ENCODE measurements at regions not wholly inside any gene's neighbourhood (a gene's known extent, or its start where the extent isn't known, plus 50 kb on each side); places are given as distances from the start of the nearest gene placed in this dataset.

GRCh38 chr20:57894522-57894921 lies 184.7 kb upstream of the PMEPA1 start:
- no peaks in the 10 kb centered on the region for H3K4me1 ChIP-seq (ENCODE audit: control insufficient read depth, insufficient read depth, low read length)
- ATAC-seq = no peak
- H3K9ac ChIP-seq (ENCODE audit: control insufficient read depth, insufficient read depth, low read length) = no peak overlapping the region
- H3K4me2 ChIP-seq (ENCODE audit: control insufficient read depth, insufficient read depth) = no peak overlapping the region
- no peaks in the 10 kb centered on the region for H3K79me2 ChIP-seq (ENCODE audit: control insufficient read depth, insufficient read depth, low read length)
- peaks cover 3 to 4% of the 10 kb centered on the region in 2 experiments; a peak in 2 of 4 replicates for H3K27me3 ChIP-seq (replicated peaks in 1 of 2; ENCODE audit: control insufficient read depth in 2 of 2, insufficient read depth in 2 of 2, low read length in 1 of 2)
- DNase-seq (ENCODE audit: low read depth, low spot score) = no peak
- H2AFZ ChIP-seq (ENCODE audit: control insufficient read depth, low read depth, low read length) = no peak overlapping the region
- H3K9me3 ChIP-seq (replicated peaks; ENCODE audit: control insufficient read depth, insufficient read depth, low read length) = no peaks in the 10 kb centered on the region
- ChIA-PET RAD21 (ENCODE audit: unreplicated experiment) (no interaction called here), SMC1A (ENCODE audit: uncharacterized antibody, unreplicated experiment) (no interaction called here), CTCF (no interaction called here), POLR2A (no interaction called here)
- TF ChIP-seq RCOR1 (conservative IDR thresholded peaks at IDR 0.05; ENCODE audit: low read depth, low read length) (no peak), STAT1 (conservative IDR thresholded peaks at IDR 0.05) (no peak), GATAD2B (conservative IDR thresholded peaks at IDR 0.05; ENCODE audit: low read depth) (no peak), RUNX3 (IDR thresholded peaks at IDR 0.05; ENCODE audit: low read length) (no peak), ZBTB4 (CRISPR knock-in tag; IDR thresholded peaks at IDR 0.05) (no peak), ETV6 (conservative IDR thresholded peaks at IDR 0.05 in 1 of 2, IDR thresholded peaks at IDR 0.05 in 1 of 2; ENCODE audit: borderline replicate concordance in 1 of 2, low read depth in 1 of 2) (no peak), POLR2A (IDR thresholded peaks at IDR 0.05; ENCODE audit: low read depth, low read length) (no peak), NFYB (IDR thresholded peaks at IDR 0.05; ENCODE audit: insufficient read depth, low read depth, low read length) (no peak), CHD4 (IDR thresholded peaks at IDR 0.05) (no peak), SKIL (IDR thresholded peaks at IDR 0.05; ENCODE audit: low read depth, poor library complexity, severe bottlenecking) (no peak)
- H3K27ac ChIP-seq (ENCODE audit: control insufficient read depth, insufficient read depth) = no peak overlapping the region
- in situ Hi-C loops (cut with MboI) (no loop called here), intact Hi-C loops (cut with micrococcal nuclease; ENCODE audit: unreplicated experiment) (no loop called here)
- no peaks in the 10 kb centered on the region for H4K20me1 ChIP-seq (ENCODE audit: control insufficient read depth, insufficient read depth)
- BruUV-seq (replicated peaks) = no TSS peak
- no peaks in the 10 kb centered on the region for H3K36me3 ChIP-seq (ENCODE audit: control insufficient read depth in 2 of 2, insufficient read depth in 2 of 2, low read length in 1 of 2)
- no peak overlapping the region for H3K4me3 ChIP-seq
- FAIRE-seq = no peak

All from GM12878 (cell line).